Right ventricle myocardium superior (tissue), 1 donor: ENCODE measurements at regions not wholly inside any gene's neighbourhood (a gene's known extent, or its start where the extent isn't known, plus 50 kb on each side); places are given as distances from the start of the nearest gene placed in this dataset.
"Not testable (repeated sequence)": the region's sequence is repeated elsewhere in the genome, so short reads cannot be mapped to it uniquely, and the experiment has no call there.

ENCODE experiments used
- ATAC-seq: fragments of 200-7000 bp; cut with Tn5 transposase; one replicate; pipeline ENCODE4 v1.9.1; 2020; ENCODE audit warnings: mild to moderate bottlenecking; ENCODE audit not compliant: poor library complexity
- DNase-seq: peaks from one replicate; pipeline ENCODE4 v3.0.0-alpha.2; 2020
- intact Hi-C: fragments of 100-400 bp; cut with DNase I; formaldehyde crosslinking; loops from one replicate; pipeline ENCODE4 v1.11.2; 2022
- donor health status: DM: no; HTN: yes; CAD: no; lungs with severe emphysema.

- DNase-seq, result no peak
- intact Hi-C loops, result loop anchor here (5.0 kb wide), 1 partner anchor 100 kb away; the partner anchor contains the start of gene LMNB1
- no peak for ATAC-seq
Observed at GRCh38 chr5:126677121-126677520, 76.4 kb downstream of the PHAX start.

GRCh38 chr5:126680191-126680817 lies 79.6 kb downstream of the PHAX start:
- intact Hi-C loops, result no loop called here
- DNase-seq (no peak), ATAC-seq (no peak)

GRCh38 chr5:126681314-126681713 lies 80.6 kb downstream of the PHAX start:
- intact Hi-C loops, DNase-seq, ATAC-seq: not testable (repeated sequence)

- no peak for ATAC-seq
- intact Hi-C loops, result no loop called here
- no peak for DNase-seq
Observed at GRCh38 chr5:126681970-126682369, 81.2 kb downstream of the PHAX start.

GRCh38 chr5:126682856-126683255 lies 82.1 kb downstream of the PHAX start:
- no peak for DNase-seq
- intact Hi-C loops, result no loop called here
- ATAC-seq, result no peak

- ATAC-seq (no peak), DNase-seq (no peak)
- intact Hi-C loops, result no loop called here
Observed at GRCh38 chr5:126683912-126684311, 83.2 kb downstream of the PHAX start.

GRCh38 chr5:126684656-126685442 lies 84.1 kb downstream of the PHAX start:
- intact Hi-C loops, ATAC-seq, DNase-seq: not testable (repeated sequence)

- intact Hi-C loops, result no loop called here
- no peak for ATAC-seq
- DNase-seq, result no peak
Observed at GRCh38 chr5:126686451-126687126, 85.8 kb downstream of the PHAX start.

- ATAC-seq (no peak), DNase-seq (no peak)
- intact Hi-C loops, result no loop called here
Observed at GRCh38 chr5:126692971-126693370, 84.0 kb upstream of the LMNB1 start.

- intact Hi-C loops, result no loop called here
- no peak for ATAC-seq
- DNase-seq, result no peak
Observed at GRCh38 chr5:126693806-126694205, 83.1 kb upstream of the LMNB1 start.

- no peak for ATAC-seq
- intact Hi-C loops, result no loop called here
- no peak for DNase-seq
Observed at GRCh38 chr5:126694403-126694802, 82.5 kb upstream of the LMNB1 start.

GRCh38 chr5:126695091-126695490 lies 81.8 kb upstream of the LMNB1 start:
- no peak for ATAC-seq
- intact Hi-C loops, result no loop called here
- no peak for DNase-seq

GRCh38 chr5:126707080-126707479 lies 69.9 kb upstream of the LMNB1 start:
- no peak for DNase-seq
- no peak for ATAC-seq
- intact Hi-C loops, result no loop called here

GRCh38 chr5:126715765-126716164 lies 61.2 kb upstream of the LMNB1 start:
- ATAC-seq (no peak), DNase-seq (no peak)
- intact Hi-C loops, result no loop called here

GRCh38 chr5:126716861-126717260 lies 60.1 kb upstream of the LMNB1 start:
- intact Hi-C loops, result no loop called here
- no peak for DNase-seq
- no peak for ATAC-seq

GRCh38 chr5:126718236-126718868 lies 58.6 kb upstream of the LMNB1 start:
- intact Hi-C loops, result no loop called here
- ATAC-seq, result no peak
- no peak for DNase-seq

GRCh38 chr5:126720369-126720768 lies 56.6 kb upstream of the LMNB1 start:
- intact Hi-C loops, result no loop called here
- DNase-seq, result no peak

GRCh38 chr5:126723643-126724042 lies 53.3 kb upstream of the LMNB1 start:
- DNase-seq (no peak), ATAC-seq (no peak)
- intact Hi-C loops, result no loop called here

More at GRCh38 chr5:126720369-126720768, 56.6 kb upstream of the LMNB1 start:
- no peak for ATAC-seq
